ENCODE measurements at regions not wholly inside any gene's neighbourhood (a gene's known extent, or its start where the extent isn't known, plus 50 kb on each side); places are given as distances from the start of the nearest gene placed in this dataset.

GRCh38 chr10:24039897-24040296 lies 169.0 kb upstream of the KIAA1217 start:
- no peak for DNase-seq (ENCODE audit: extremely low read depth in 1 of 11, low read depth in 9 of 11, low spot score in 4 of 11)

- peak in 10 of 11 donors; percentile 47 to 84 (median 60) for DNase-seq (ENCODE audit: extremely low read depth in 1 of 11, low read depth in 9 of 11, low spot score in 4 of 11)
Observed at GRCh38 chr10:24041034-24041433, 167.9 kb upstream of the KIAA1217 start.

- no peak for DNase-seq (ENCODE audit: extremely low read depth in 1 of 11, low read depth in 9 of 11, low spot score in 4 of 11)
Observed at GRCh38 chr10:24041834-24042233, 167.1 kb upstream of the KIAA1217 start.

- DNase-seq (ENCODE audit: extremely low read depth in 1 of 11, low read depth in 9 of 11, low spot score in 4 of 11), result no peak
Observed at GRCh38 chr10:24042884-24043283, 166.1 kb upstream of the KIAA1217 start.

GRCh38 chr10:24046060-24046459 lies 162.9 kb upstream of the KIAA1217 start:
- no peak for DNase-seq (ENCODE audit: extremely low read depth in 1 of 11, low read depth in 9 of 11, low spot score in 4 of 11)

- DNase-seq (ENCODE audit: extremely low read depth in 1 of 11, low read depth in 9 of 11, low spot score in 4 of 11), result no peak
Observed at GRCh38 chr10:24047176-24047575, 161.8 kb upstream of the KIAA1217 start.

- no peak for DNase-seq (ENCODE audit: extremely low read depth in 1 of 11, low read depth in 9 of 11, low spot score in 4 of 11)
Observed at GRCh38 chr10:24054421-24054820, 154.5 kb upstream of the KIAA1217 start.

GRCh38 chr10:24080207-24080606 lies 128.7 kb upstream of the KIAA1217 start:
- peak in 2 of 11 donors; percentile 15 to 18 for DNase-seq (ENCODE audit: extremely low read depth in 1 of 11, low read depth in 9 of 11, low spot score in 4 of 11)

- peak in 7 of 11 donors; percentile 33 to 67 (median 59) for DNase-seq (ENCODE audit: extremely low read depth in 1 of 11, low read depth in 9 of 11, low spot score in 4 of 11)
Observed at GRCh38 chr10:24086296-24087086, 122.4 kb upstream of the KIAA1217 start.

GRCh38 chr10:24091256-24091655 lies 117.7 kb upstream of the KIAA1217 start:
- no peak for DNase-seq (ENCODE audit: extremely low read depth in 1 of 11, low read depth in 9 of 11, low spot score in 4 of 11)

- DNase-seq (ENCODE audit: extremely low read depth in 1 of 11, low read depth in 9 of 11, low spot score in 4 of 11), result no peak
Observed at GRCh38 chr10:24096281-24096680, 112.7 kb upstream of the KIAA1217 start.

- DNase-seq (ENCODE audit: extremely low read depth in 1 of 11, low read depth in 9 of 11, low spot score in 4 of 11), result peak in 5 of 11 donors; percentile 55 to 71 (median 67)
Observed at GRCh38 chr10:24097751-24098207, 111.2 kb upstream of the KIAA1217 start.

- no peak for DNase-seq (ENCODE audit: extremely low read depth in 1 of 11, low read depth in 9 of 11, low spot score in 4 of 11)
Observed at GRCh38 chr10:24104895-24105294, 104.0 kb upstream of the KIAA1217 start.

- DNase-seq (ENCODE audit: extremely low read depth in 1 of 11, low read depth in 9 of 11, low spot score in 4 of 11), result no peak
Observed at GRCh38 chr10:24113901-24114300, 95.0 kb upstream of the KIAA1217 start.

GRCh38 chr10:24114556-24114955 lies 94.4 kb upstream of the KIAA1217 start:
- no peak for DNase-seq (ENCODE audit: extremely low read depth in 1 of 11, low read depth in 9 of 11, low spot score in 4 of 11)

GRCh38 chr10:24115403-24115802 lies 93.5 kb upstream of the KIAA1217 start:
- DNase-seq (ENCODE audit: extremely low read depth in 1 of 11, low read depth in 9 of 11, low spot score in 4 of 11), result no peak

- peak in 5 of 11 donors; percentile 39 to 59 (median 48) for DNase-seq (ENCODE audit: extremely low read depth in 1 of 11, low read depth in 9 of 11, low spot score in 4 of 11)
Observed at GRCh38 chr10:24118246-24118645, 90.7 kb upstream of the KIAA1217 start.

GRCh38 chr10:24119896-24120295 lies 89.0 kb upstream of the KIAA1217 start:
- no peak for DNase-seq (ENCODE audit: extremely low read depth in 1 of 11, low read depth in 9 of 11, low spot score in 4 of 11)

- DNase-seq (ENCODE audit: extremely low read depth in 1 of 11, low read depth in 9 of 11, low spot score in 4 of 11), result no peak
Observed at GRCh38 chr10:24120646-24121045, 88.3 kb upstream of the KIAA1217 start.

- DNase-seq (ENCODE audit: extremely low read depth in 1 of 11, low read depth in 9 of 11, low spot score in 4 of 11), result no peak
Observed at GRCh38 chr10:24127516-24127915, 81.4 kb upstream of the KIAA1217 start.
